Right lobe of liver (tissue), 6 donors: ENCODE measurements at regions not wholly inside any gene's neighbourhood (a gene's known extent, or its start where the extent isn't known, plus 50 kb on each side); places are given as distances from the start of the nearest gene placed in this dataset.
"Not testable (repeated sequence)": the region's sequence is repeated elsewhere in the genome, so short reads cannot be mapped to it uniquely, and the experiment has no call there.

Source experiments
- ATAC-seq, 4 donors: fragments of 200-7000 bp; cut with Tn5 transposase; one replicate each; pipeline ENCODE4 v1.9.1; 2020; ENCODE audit warnings: mild to moderate bottlenecking in 4 of 4, moderate library complexity in 4 of 4
- DNase-seq, 3 donors: peaks; one replicate each; pipeline ENCODE4 v3.0.0-alpha.2; 2020
- H3K27ac ChIP-seq, 3 donors: fragments of 200-600 bp; one replicate each; pipeline ENCODE4 v1.8.0; 2022
- H3K27me3 ChIP-seq, 2 donors: fragments of 200-600 bp; one replicate each; pipeline ENCODE4 v1.8.0; 2022
- H3K36me3 ChIP-seq, 4 donors: fragments of 200-600 bp; sonication (generic) in 1 of 4; one replicate each; pipeline versions ENCODE4 v1.5.1 to v1.8.0; 2017 to 2022; ENCODE audit warnings: control low read depth in 1 of 4
- H3K4me1 ChIP-seq, 4 donors: fragments of 200-600 bp; sonication (generic) in 1 of 4; one replicate each; pipeline versions ENCODE4 v1.5.1 to v1.8.0; 2017 to 2022; ENCODE audit warnings: control low read depth in 1 of 4
- H3K4me3 ChIP-seq, 3 donors: fragments of 200-600 bp; one replicate each; pipeline ENCODE4 v1.8.0; 2022
- H3K9me3 ChIP-seq, 4 donors: fragments of 200-600 bp; sonication (generic) in 1 of 4; one replicate each; pipeline versions ENCODE4 v1.5.1 to v1.8.0; 2017 to 2022; ENCODE audit warnings: control low read depth in 1 of 4
- CTCF ChIP-seq, 4 donors: fragments of 200-600 bp in 3 of 4; fragments of 450-650 bp in 1 of 4; IDR thresholded peaks; one replicate each; pipeline versions ENCODE4 v1.5.1 to v1.8.0; 2016 to 2022; ENCODE audit warnings: antibody characterized with exemption in 4 of 4, mild to moderate bottlenecking in 2 of 4
- POLR2A ChIP-seq: fragments of 450-650 bp; IDR thresholded peaks from one replicate; pipeline ENCODE4 v1.6.1; 2017; ENCODE audit warnings: antibody characterized with exemption, mild to moderate bottlenecking
- WGBS: methylation state at CpG from one replicate; pipeline ENCODE4 v1.1.6; 2018; ENCODE audit warnings: low coverage, low lambda C conversion rate; ENCODE audit not compliant: insufficient coverage; ENCODE audit errors: missing lambda C conversion rate; 5-methylcytosine and 5-hydroxymethylcytosine counted together
- intact Hi-C, 2 donors: fragments of 100-400 bp; cut with DNase I; formaldehyde crosslinking; loops; one replicate each; pipeline versions ENCODE4 v1.11.2 to v1.14.1; 2022
- donor health status: DM: no; HTN: yes; CAD: no.
- donor health status: DM: no; HTN: no; CAD: no.
- donor health status: DM: no; HTN: no; CAD: no.
- donor health status: DM: no; HTN: yes; CAD: no.
- donor health status: DM: no; HTN: yes; CAD: no.

- TF ChIP-seq POLR2A (no peak), CTCF (IDR thresholded peaks at IDR 0.05) (peak; percentile 48 to 65 (median 52))
- WGBS, result 6% methylated on average over 1 of the region's 1 CpG
- H3K27me3 ChIP-seq, result no peaks in the 10 kb centered on the region
- no peak overlapping the region for H3K27ac ChIP-seq
- ATAC-seq (peak in 2 of 4 donors; percentile 30 to 41), DNase-seq (no peak)
- H3K4me3 ChIP-seq, result no peak overlapping the region
- intact Hi-C loops, result loop anchor here in 1 of 2 donors (10.0 kb wide), 1 partner anchor 553 kb away; no protein-coding TSS in a partner anchor
- H3K36me3 ChIP-seq, result no peaks in the 10 kb centered on the region
- H3K4me1 ChIP-seq, result no peaks in the 10 kb centered on the region
- no peaks in the 10 kb centered on the region for H3K9me3 ChIP-seq
Observed at GRCh38 chrX:138191998-138192397, 519.5 kb downstream of the FGF13 start.

GRCh38 chrX:138229718-138230117, 481.8 kb downstream of the FGF13 start:
- no peak overlapping the region for H3K27ac ChIP-seq
- no peaks in the 10 kb centered on the region for H3K9me3 ChIP-seq
- no peaks in the 10 kb centered on the region for H3K36me3 ChIP-seq
- TF ChIP-seq CTCF (IDR thresholded peaks at IDR 0.05) (no peak), POLR2A (no peak)
- DNase-seq (no peak), ATAC-seq (no peak)
- 14% methylated on average over 1 of the region's 2 CpGs for WGBS
- intact Hi-C loops, result no loop called here
- H3K4me3 ChIP-seq, result no peak overlapping the region
- H3K27me3 ChIP-seq, result no peaks in the 10 kb centered on the region
- no peaks in the 10 kb centered on the region for H3K4me1 ChIP-seq

- TF ChIP-seq CTCF (IDR thresholded peaks at IDR 0.05), result no peak
- TF ChIP-seq POLR2A, result no peak
- no peaks in the 10 kb centered on the region for H3K4me1 ChIP-seq
- 37% methylated on average over 2 of the region's 2 CpGs for WGBS
- H3K27me3 ChIP-seq, result no peaks in the 10 kb centered on the region
- H3K4me3 ChIP-seq, result no peak overlapping the region
- ATAC-seq, result no peak
- intact Hi-C loops, result no loop called here
- DNase-seq, result no peak
- no peak overlapping the region for H3K27ac ChIP-seq
- no peaks in the 10 kb centered on the region for H3K9me3 ChIP-seq
- H3K36me3 ChIP-seq, result no peaks in the 10 kb centered on the region
Observed at GRCh38 chrX:138240266-138240665, 471.3 kb downstream of the FGF13 start.

GRCh38 chrX:138254001-138254400, 457.5 kb downstream of the FGF13 start:
- H3K27me3 ChIP-seq, result no peaks in the 10 kb centered on the region
- intact Hi-C loops, result no loop called here
- no peaks in the 10 kb centered on the region for H3K9me3 ChIP-seq
- WGBS, result 60% methylated on average over 3 of the region's 3 CpGs
- no peak for ATAC-seq
- DNase-seq, result no peak
- no peaks in the 10 kb centered on the region for H3K4me1 ChIP-seq
- no peaks in the 10 kb centered on the region for H3K36me3 ChIP-seq
- no peak overlapping the region for H3K27ac ChIP-seq
- TF ChIP-seq POLR2A (no peak), CTCF (IDR thresholded peaks at IDR 0.05) (no peak)
- H3K4me3 ChIP-seq, result no peak overlapping the region

- no peaks in the 10 kb centered on the region for H3K4me1 ChIP-seq
- whole genome bisulfite sequencing, result 49% methylated on average over 6 of the region's 6 CpGs
- ATAC-seq, result no peak
- no peaks in the 10 kb centered on the region for H3K36me3 ChIP-seq
- H3K4me3 ChIP-seq, result no peak overlapping the region
- H3K9me3 ChIP-seq, result no peaks in the 10 kb centered on the region
- no peak for DNase-seq
- no peak overlapping the region for H3K27ac ChIP-seq
- TF ChIP-seq POLR2A (no peak), CTCF (IDR thresholded peaks at IDR 0.05) (no peak)
- intact Hi-C loops, result no loop called here
- no peaks in the 10 kb centered on the region for H3K27me3 ChIP-seq
Observed at GRCh38 chrX:138255373-138255772, 456.1 kb downstream of the FGF13 start.

- H3K27ac ChIP-seq, H3K36me3 ChIP-seq, H3K27me3 ChIP-seq, intact Hi-C loops, DNase-seq, H3K9me3 ChIP-seq, ATAC-seq, H3K4me1 ChIP-seq, H3K4me3 ChIP-seq: not testable (repeated sequence)
- 42% methylated on average over 5 of the region's 5 CpGs for WGBS
Observed at GRCh38 chrX:138264095-138264494, 447.4 kb downstream of the FGF13 start.
